B cell (primary cell): ENCODE measurements at regions not wholly inside any gene's neighbourhood (a gene's known extent, or its start where the extent isn't known, plus 50 kb on each side); places are given as distances from the start of the nearest gene placed in this dataset.

ENCODE experiments used
- ATAC-seq: fragments of 200-7000 bp; cut with Tn5 transposase; one replicate; pipeline ENCODE4 v1.10.0; 2021; ENCODE audit warnings: low read depth, mild to moderate bottlenecking, moderate number of reproducible peaks, moderate library complexity
- CTCF ChIA-PET: fragments of 350-600 bp; sonication (Branson Sonifier 250); formaldehyde crosslinking; loops from one replicate; lab custom pipeline; 2021; ENCODE audit warnings: antibody characterized with exemption, inconsistent platforms; lab: Charles Lee
- POLR2A ChIA-PET: fragments of 350-600 bp; sonication (Branson Sonifier 250); formaldehyde crosslinking; loops from one replicate; lab custom pipeline; 2021; ENCODE audit warnings: antibody characterized with exemption; lab: Charles Lee
- DNase-seq: peaks from one replicate; pipeline ENCODE4 v3.0.0; 2013
- H2AFZ ChIP-seq: 2 replicates; pipeline ENCODE4 v1.6.1; 2012; ENCODE audit warnings: mild to moderate bottlenecking, low read depth, low read length; ENCODE audit not compliant: insufficient read depth, poor library complexity, severe bottlenecking
- H3K27ac ChIP-seq, 2 donors: 1 replicate in 1 of 2; 2 replicates in 1 of 2; pipeline ENCODE4 v1.5.1; 2012 to 2013; ENCODE audit warnings: low read length in 2 of 2, mild to moderate bottlenecking in 2 of 2, moderate library complexity in 1 of 2
- H3K27me3 ChIP-seq, 4 experiments: fragments of 200-600 bp in 1 of 4; sonication (generic) in 1 of 4; replicated peaks in 1 of 4; 1 replicate in 2 of 4; 2 replicates in 2 of 4; pipeline versions ENCODE4 v1.6.1 to v1.7.0; 2013 to 2016; ENCODE audit warnings: low read length in 3 of 4, mild to moderate bottlenecking in 2 of 4, mixed read lengths in 1 of 4, moderate library complexity in 1 of 4; ENCODE audit not compliant: insufficient read depth in 4 of 4, control insufficient read depth in 3 of 4; ENCODE audit errors: control extremely low read depth in 1 of 4
- H3K36me3 ChIP-seq, 2 experiments: replicated peaks in 1 of 2; 1 replicate in 1 of 2; 2 replicates in 1 of 2; pipeline versions ENCODE4 v1.6.1 to v1.7.1; 2013; ENCODE audit warnings: low read length in 1 of 2; ENCODE audit not compliant: insufficient read depth in 2 of 2, control insufficient read depth in 1 of 2; ENCODE audit errors: control extremely low read depth in 1 of 2, extremely low read depth in 1 of 2
- H3K4me1 ChIP-seq, 2 donors: fragments of 200-600 bp in 1 of 2; sonication (generic) in 1 of 2; 1 replicate in 1 of 2; 2 replicates in 1 of 2; pipeline versions ENCODE4 v1.5.1 to v1.6.1; 2013 to 2017; ENCODE audit warnings: low read length in 2 of 2; ENCODE audit not compliant: control insufficient read depth in 2 of 2, insufficient read depth in 2 of 2
- H3K4me2 ChIP-seq: replicated peaks from 2 replicates; pipeline ENCODE3; 2012; ENCODE audit warnings: mild to moderate bottlenecking, low read depth, low read length; ENCODE audit not compliant: poor library complexity, severe bottlenecking
- H3K4me3 ChIP-seq, 5 experiments: fragments of 200-600 bp in 1 of 5; sonication (generic) in 1 of 5; 1 replicate in 3 of 5; 2 replicates in 2 of 5; pipeline versions ENCODE4 v1.5.1 to v1.7.0; 2011 to 2016; ENCODE audit warnings: low read length in 4 of 5, mild to moderate bottlenecking in 4 of 5, low read depth in 2 of 5, control low read depth in 1 of 5, moderate library complexity in 1 of 5; ENCODE audit not compliant: insufficient read depth in 1 of 5; ENCODE audit errors: control extremely low read depth in 1 of 5, extremely low read depth in 1 of 5
- H3K79me2 ChIP-seq: fragments of 200-600 bp; sonication (generic); one replicate; pipeline ENCODE4 v1.6.0; 2016; ENCODE audit warnings: low read length; ENCODE audit not compliant: control insufficient read depth, insufficient read depth
- H3K9ac ChIP-seq: fragments of 200-600 bp; sonication (generic); 2 replicates; pipeline ENCODE4 v1.6.1; 2017; ENCODE audit warnings: mild to moderate bottlenecking, low read length, moderate library complexity
- H3K9me3 ChIP-seq, 3 donors: one replicate each; pipeline versions ENCODE4 v1.6.1 to v1.7.1; 2013; ENCODE audit warnings: low read length in 2 of 3; ENCODE audit not compliant: control insufficient read depth in 2 of 3, insufficient read depth in 1 of 3; ENCODE audit errors: control extremely low read depth in 1 of 3
- H4K20me1 ChIP-seq: 2 replicates; pipeline ENCODE4 v1.6.0; 2012; ENCODE audit warnings: mild to moderate bottlenecking, low read length; ENCODE audit not compliant: insufficient read depth, control insufficient read depth, poor library complexity, severe bottlenecking
- H3K27ac Mint-ChIP-seq: one replicate; pipeline ENCODE4 v1.8.0; 2021; ENCODE audit warnings: mixed read lengths
- H3K27me3 Mint-ChIP-seq: one replicate; pipeline ENCODE4 v1.8.0; 2021; ENCODE audit warnings: mixed read lengths
- H3K4me1 Mint-ChIP-seq: one replicate; pipeline ENCODE4 v1.8.0; 2021; ENCODE audit warnings: mixed read lengths
- H3K4me3 Mint-ChIP-seq: one replicate; pipeline ENCODE4 v1.8.0; 2021; ENCODE audit warnings: mixed read lengths
- H3K9me3 Mint-ChIP-seq: one replicate; pipeline ENCODE4 v1.8.0; 2022; ENCODE audit warnings: mixed read lengths; ENCODE audit not compliant: insufficient read depth
- CTCF ChIP-seq: fragments of 200-600 bp; IDR thresholded peaks from one replicate; pipeline ENCODE4 v1.8.0; 2022; ENCODE audit warnings: antibody characterized with exemption, mild to moderate bottlenecking
- EZH2 ChIP-seq: IDR thresholded peaks from 2 replicates; pipeline ENCODE4 v1.6.1; 2012; ENCODE audit warnings: borderline replicate concordance, low read depth, mild to moderate bottlenecking, moderate library complexity, low read length; ENCODE audit not compliant: insufficient read depth, poor library complexity, severe bottlenecking
- WGBS: methylation state at CpG from one replicate; pipeline ENCODE4 v1.1.5; 2013; ENCODE audit warnings: missing lambda C conversion rate; ENCODE audit not compliant: insufficient coverage; 5-methylcytosine and 5-hydroxymethylcytosine counted together
- intact Hi-C: fragments of 100-400 bp; cut with micrococcal nuclease; formaldehyde crosslinking; loops from one replicate; pipeline ENCODE4 v1.10.0; 2022

DNA sequence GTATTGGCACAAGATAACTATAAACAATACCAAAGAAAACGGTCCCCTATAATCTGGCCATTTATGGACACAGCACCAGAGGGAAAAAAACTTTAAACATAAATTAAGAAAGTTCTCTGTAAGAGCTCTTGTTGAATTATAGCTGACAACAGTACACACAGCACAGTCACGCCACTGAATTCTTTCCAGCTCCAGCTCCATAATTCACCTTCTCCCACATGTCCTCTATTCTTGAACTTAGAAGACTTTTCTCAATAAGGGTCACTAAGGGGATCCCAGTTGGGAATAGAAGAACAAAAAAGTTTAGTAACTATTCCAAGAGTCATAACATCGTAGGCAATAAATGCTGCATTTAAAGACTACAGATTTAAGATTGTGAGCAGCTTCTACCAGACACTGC lies 124.6 kb upstream of the CYP1B1 start:
- intact Hi-C loops, result no loop called here
- Histone ChIP-seq H3K9ac (no peak overlapping the region), H3K4me1 (no peaks in the 10 kb centered on the region), H3K4me2 (no peak overlapping the region), H3K4me3 (no peak overlapping the region), H2AFZ (no peak overlapping the region), H3K27me3 (peaks cover 0 to 9% (median 6%) of the 10 kb centered on the region in 4 experiments), H3K79me2 (no peaks in the 10 kb centered on the region), H4K20me1 (no peaks in the 10 kb centered on the region), H3K36me3 (no peaks in the 10 kb centered on the region), H3K27ac (no peak overlapping the region), H3K9me3 (no peaks in the 10 kb centered on the region)
- Mint-ChIP-seq H3K27me3 (peaks cover 54% of the 10 kb centered on the region), H3K4me1 (no peaks in the 10 kb centered on the region), H3K27ac (no peak overlapping the region), H3K9me3 (no peaks in the 10 kb centered on the region), H3K4me3 (no peak overlapping the region)
- 67% methylated on average over 1 of the region's 3 CpGs for WGBS
- ATAC-seq (no peak), DNase-seq (no peak)
- POLR2A ChIA-PET, result no interaction called here
- TF ChIP-seq EZH2, result no peak
- CTCF ChIA-PET, result no interaction called here

DNA sequence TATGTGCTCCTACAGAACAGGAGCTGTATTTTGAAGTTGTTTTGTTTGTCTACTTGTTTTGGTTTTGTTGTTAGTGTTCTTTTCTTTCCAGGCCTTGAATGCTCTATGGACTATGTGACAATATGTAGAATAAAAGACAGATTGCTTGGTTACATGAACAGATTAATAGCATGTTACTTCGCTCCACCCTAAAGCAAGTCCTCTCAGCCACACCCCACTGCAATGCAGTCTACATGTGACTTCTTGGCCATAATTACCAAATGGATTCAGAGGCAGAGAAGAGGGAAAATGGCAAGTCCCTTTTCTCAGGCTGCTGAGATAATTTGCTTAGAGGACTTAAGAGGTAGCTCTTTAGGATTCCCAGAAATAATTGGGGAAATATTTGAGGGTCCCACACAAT lies 123.2 kb upstream of the CYP1B1 start:
- no peak for ATAC-seq
- no peak overlapping the region for H3K27ac ChIP-seq
- H4K20me1 ChIP-seq, result no peaks in the 10 kb centered on the region
- no CpG with 5 or more reads among the region's 1 CpG for WGBS
- Mint-ChIP-seq H3K4me3 (no peak overlapping the region), H3K27ac (no peak overlapping the region), H3K9me3 (no peaks in the 10 kb centered on the region), H3K27me3 (peaks cover 49% of the 10 kb centered on the region), H3K4me1 (no peaks in the 10 kb centered on the region)
- no peak overlapping the region for H2AFZ ChIP-seq
- H3K9me3 ChIP-seq, result no peaks in the 10 kb centered on the region
- intact Hi-C loops, result no loop called here
- DNase-seq, result no peak
- no peaks in the 10 kb centered on the region for H3K36me3 ChIP-seq
- no peaks in the 10 kb centered on the region for H3K4me1 ChIP-seq
- no peak overlapping the region for H3K4me2 ChIP-seq
- peaks cover 0 to 11% (median 6%) of the 10 kb centered on the region in 4 experiments for H3K27me3 ChIP-seq
- no peaks in the 10 kb centered on the region for H3K79me2 ChIP-seq
- H3K9ac ChIP-seq, result no peak overlapping the region
- ChIA-PET CTCF (no interaction called here), POLR2A (no interaction called here)
- no peak overlapping the region for H3K4me3 ChIP-seq
- TF ChIP-seq CTCF (no peak), EZH2 (no peak)
